Fibroblast of lung (primary cell): ENCODE measurements at regions not wholly inside any gene's neighbourhood (a gene's known extent, or its start where the extent isn't known, plus 50 kb on each side); places are given as distances from the start of the nearest gene placed in this dataset.

Source experiments
- DNase-seq, 2 donors: peaks; one replicate each; pipeline versions ENCODE4 v3.0.0 to v3.0.0-alpha.2; 2010; ENCODE audit warnings: low read depth in 2 of 2
- H2AFZ ChIP-seq: 2 replicates; pipeline ENCODE4 v1.5.1; 2012; ENCODE audit warnings: low read length, control low read depth, inconsistent platforms
- H3K27ac ChIP-seq: 2 replicates; pipeline ENCODE4 v1.5.1; 2011; ENCODE audit warnings: low read length, control low read depth; ENCODE audit not compliant: insufficient read depth
- H3K27me3 ChIP-seq: 2 replicates; pipeline ENCODE4 v1.5.1; 2011; ENCODE audit warnings: mild to moderate bottlenecking, low read length; ENCODE audit not compliant: control insufficient read depth, insufficient read depth
- H3K36me3 ChIP-seq: 2 replicates; pipeline ENCODE4 v1.5.1; 2011; ENCODE audit warnings: low read length; ENCODE audit not compliant: control insufficient read depth, insufficient read depth
- H3K4me1 ChIP-seq: 2 replicates; pipeline ENCODE4 v1.5.1; 2011; ENCODE audit warnings: low read length; ENCODE audit not compliant: control insufficient read depth, insufficient read depth; ENCODE audit errors: extremely low read depth
- H3K4me2 ChIP-seq: 2 replicates; pipeline ENCODE4 v1.5.1; 2011; ENCODE audit warnings: low read length, control low read depth; ENCODE audit not compliant: insufficient read depth; ENCODE audit errors: extremely low read depth
- H3K4me3 ChIP-seq, 4 experiments: fragments of 200-600 bp in 1 of 4; sonication (generic) in 1 of 4; replicated peaks in 1 of 4; 2 replicates each; pipeline ENCODE4 v1.5.1; 2011 to 2016; ENCODE audit warnings: low read length in 4 of 4, low read depth in 3 of 4, mild to moderate bottlenecking in 3 of 4, control low read depth in 2 of 4, inconsistent platforms in 1 of 4, mixed read lengths in 1 of 4; ENCODE audit not compliant: insufficient read depth in 1 of 4; ENCODE audit errors: control extremely low read depth in 1 of 4
- H3K79me2 ChIP-seq: 2 replicates; pipeline ENCODE4 v1.5.1; 2012; ENCODE audit warnings: mild to moderate bottlenecking, low read length, inconsistent platforms; ENCODE audit not compliant: control insufficient read depth, insufficient read depth
- H3K9ac ChIP-seq: 2 replicates; pipeline ENCODE4 v1.5.1; 2011; ENCODE audit warnings: mild to moderate bottlenecking, low read length, control low read depth; ENCODE audit not compliant: insufficient read depth
- H3K9me3 ChIP-seq: 2 replicates; pipeline ENCODE4 v1.5.1; 2012; ENCODE audit warnings: low read depth, low read length; ENCODE audit not compliant: control insufficient read depth, insufficient read depth
- H4K20me1 ChIP-seq: 2 replicates; pipeline ENCODE4 v1.5.1; 2011; ENCODE audit warnings: low read length; ENCODE audit not compliant: control insufficient read depth, insufficient read depth; ENCODE audit errors: extremely low read depth
- CTCF ChIP-seq, 2 donors: IDR thresholded peaks in 1 of 2; conservative IDR thresholded peaks in 1 of 2; 1 replicate in 1 of 2; 2 replicates in 1 of 2; pipeline ENCODE4 v1.5.1; 2011 to 2012; ENCODE audit warnings: low read length in 2 of 2, control low read depth in 1 of 2, inconsistent platforms in 1 of 2, low read depth in 1 of 2, mild to moderate bottlenecking in 1 of 2
- EZH2 ChIP-seq: IDR thresholded peaks from 2 replicates; pipeline ENCODE4 v1.5.1; 2012; ENCODE audit warnings: low read length, control low read depth, mild to moderate bottlenecking; ENCODE audit errors: missing control alignments

DNA sequence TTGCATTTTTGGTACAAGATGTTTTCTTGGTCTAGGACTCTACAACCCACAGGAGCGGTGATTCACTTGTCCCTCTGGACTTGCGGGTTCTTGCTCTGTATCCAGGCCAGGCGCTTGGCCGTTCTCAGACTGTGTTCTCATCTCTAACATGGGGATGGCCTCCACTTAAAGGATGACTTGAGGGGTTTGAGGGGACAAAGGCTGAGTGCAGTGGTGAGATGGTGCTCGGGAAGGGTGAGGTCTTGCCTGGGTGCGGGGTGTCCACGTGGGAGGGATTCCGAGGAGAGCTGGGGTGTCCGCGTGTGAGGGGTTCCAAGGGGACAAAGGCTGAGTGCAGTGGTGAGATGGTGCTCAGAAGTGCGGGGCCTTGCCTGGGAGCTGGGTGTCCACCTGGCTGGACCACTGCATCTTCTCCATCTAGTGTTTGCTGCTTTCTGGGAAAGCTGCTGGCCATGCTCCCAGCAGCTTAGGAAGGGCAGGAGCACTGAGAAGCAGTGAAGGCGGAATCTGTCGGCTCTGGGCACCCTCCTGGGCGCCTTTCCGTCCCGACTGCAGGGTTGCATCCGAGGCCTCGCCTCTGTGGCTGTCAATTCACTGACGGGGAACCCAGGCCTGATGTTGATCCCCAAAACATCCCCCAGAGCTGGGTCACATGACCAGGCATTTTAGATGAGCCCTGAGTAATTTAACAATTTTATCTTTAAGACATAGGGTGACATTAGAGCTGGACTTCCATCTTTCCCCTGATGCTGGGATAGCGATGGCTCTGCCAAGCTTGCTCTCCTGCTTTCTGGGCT, 280.5 kb upstream of the IRX4 start:
- Histone ChIP-seq H3K4me3 (no peak overlapping the region), H3K27me3 (no peaks in the 10 kb centered on the region), H3K79me2 (no peaks in the 10 kb centered on the region), H2AFZ (no peak overlapping the region), H3K9ac (no peak overlapping the region), H3K27ac (no peak overlapping the region), H4K20me1 (no peaks in the 10 kb centered on the region), H3K9me3 (no peaks in the 10 kb centered on the region), H3K4me1 (no peaks in the 10 kb centered on the region), H3K36me3 (no peaks in the 10 kb centered on the region), H3K4me2 (no peak overlapping the region)
- no peak for DNase-seq
- TF ChIP-seq EZH2 = no peak
- TF ChIP-seq CTCF (conservative IDR thresholded peaks at IDR 0.05 in 1 of 2, IDR thresholded peaks at IDR 0.05 in 1 of 2; ENCODE audit: low read depth in 1 of 2, low read length in 2 of 2) = no peak

DNA sequence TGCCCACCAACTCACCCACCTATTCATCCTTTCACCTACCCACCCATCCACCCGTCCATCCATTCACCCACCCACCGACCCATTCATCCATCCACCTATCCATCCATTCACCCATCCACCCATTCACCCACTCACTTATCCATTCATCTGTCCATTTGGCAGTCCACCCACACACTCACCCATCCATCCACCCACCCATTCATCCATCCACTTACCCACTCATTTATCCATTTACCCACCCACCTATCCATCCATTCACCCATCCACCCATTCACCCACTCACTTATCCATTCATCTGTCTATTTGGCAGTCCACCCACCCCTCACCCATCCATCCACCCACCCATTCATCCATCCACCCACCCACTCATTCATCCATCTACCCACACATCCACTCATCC, 278.1 kb upstream of the IRX4 start:
- no peaks in the 10 kb centered on the region for H3K79me2 ChIP-seq
- no peak overlapping the region for H3K4me3 ChIP-seq
- no peak overlapping the region for H2AFZ ChIP-seq
- H3K4me1 ChIP-seq = no peaks in the 10 kb centered on the region
- H3K27me3 ChIP-seq = no peaks in the 10 kb centered on the region
- DNase-seq = no peak
- TF ChIP-seq EZH2 (no peak), CTCF (conservative IDR thresholded peaks at IDR 0.05 in 1 of 2, IDR thresholded peaks at IDR 0.05 in 1 of 2; ENCODE audit: low read depth in 1 of 2, low read length in 2 of 2) (no peak)
- H3K36me3 ChIP-seq = no peaks in the 10 kb centered on the region
- no peak overlapping the region for H3K4me2 ChIP-seq
- H3K9ac ChIP-seq = no peak overlapping the region
- no peaks in the 10 kb centered on the region for H4K20me1 ChIP-seq
- no peak overlapping the region for H3K27ac ChIP-seq
- H3K9me3 ChIP-seq = no peaks in the 10 kb centered on the region

DNA sequence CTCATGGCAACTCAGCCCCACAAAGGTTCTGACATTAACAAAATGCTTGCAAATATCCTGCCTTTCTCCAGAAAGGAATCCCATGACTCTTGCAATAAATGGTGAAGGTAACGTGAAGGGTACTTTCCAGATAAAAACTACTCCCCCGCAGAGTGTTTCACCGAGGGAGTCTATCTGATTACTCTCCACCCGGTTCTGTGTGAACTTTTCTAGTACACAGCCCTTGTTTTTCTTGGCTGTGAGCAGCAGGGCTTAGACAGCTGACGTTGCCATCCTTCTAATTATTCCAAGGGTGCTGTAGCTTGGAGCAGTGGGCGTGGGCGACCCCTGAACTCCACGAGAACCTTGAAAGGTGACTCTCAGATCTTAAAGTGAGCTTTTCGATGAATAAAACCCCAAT, 276.0 kb upstream of the IRX4 start:
- Histone ChIP-seq H3K4me2 (no peak overlapping the region), H3K9ac (no peak overlapping the region), H3K27me3 (no peaks in the 10 kb centered on the region), H3K79me2 (no peaks in the 10 kb centered on the region), H3K4me1 (no peaks in the 10 kb centered on the region), H3K4me3 (no peak overlapping the region), H3K27ac (no peak overlapping the region), H2AFZ (no peak overlapping the region), H4K20me1 (no peaks in the 10 kb centered on the region), H3K9me3 (no peaks in the 10 kb centered on the region), H3K36me3 (no peaks in the 10 kb centered on the region)
- TF ChIP-seq CTCF (conservative IDR thresholded peaks at IDR 0.05 in 1 of 2, IDR thresholded peaks at IDR 0.05 in 1 of 2; ENCODE audit: low read depth in 1 of 2, low read length in 2 of 2) = no peak
- TF ChIP-seq EZH2 = no peak
- DNase-seq = no peak
